A549 (cell line): ENCODE measurements at regions not wholly inside any gene's neighbourhood (a gene's known extent, or its start where the extent isn't known, plus 50 kb on each side); places are given as distances from the start of the nearest gene placed in this dataset.

Experiments
- ATAC-seq, 2 experiments: fragments of 200-7000 bp in 1 of 2; fragments of >200 bp in 1 of 2; cut with Nextera tagmentation in 1 of 2; cut with Tn5 transposase in 1 of 2; 3 replicates each; pipeline versions ENCODE4 v1.8.0 to v1.9.1; 2018 to 2020; ENCODE audit warnings: mild to moderate bottlenecking in 1 of 2, moderate library complexity in 1 of 2
- CTCF ChIA-PET: fragments of 300-600 bp; sonication (Branson Sonifier 250); formaldehyde crosslinking; extraction: SDS; loops from one replicate; lab custom pipeline; 2021; ENCODE audit warnings: antibody characterized with exemption, inconsistent platforms; lab: Yijun Ruan, JAX
- POLR2A ChIA-PET: fragments of 350-600 bp; formaldehyde crosslinking; extraction: SDS; loops from one replicate; lab custom pipeline; 2021; ENCODE audit warnings: antibody characterized with exemption, inconsistent platforms; lab: Yijun Ruan, JAX
- DNase-seq, 2 experiments: peaks; one replicate each; pipeline versions ENCODE4 v3.0.0 to v3.0.0-alpha.2; 2011 to 2016; ENCODE audit warnings: low read depth in 1 of 2, low spot score in 1 of 2
- FAIRE-seq: peaks from 2 replicates; lab custom pipeline; 2011; peaks lifted over from hg19 to GRCh38; lab: Jason Lieb, UNC
- H3K27ac ChIP-seq, 2 experiments: fragments of >200 bp; sonication (Bioruptor Twin); formaldehyde crosslinking; 3 replicates each; pipeline ENCODE4 v1.5.1; 2016 to 2017
- H3K4me1 ChIP-seq: fragments of >200 bp; sonication (Bioruptor Twin); formaldehyde crosslinking; 3 replicates; pipeline ENCODE4 v1.6.1; 2016
- H3K4me2 ChIP-seq: fragments of >200 bp; sonication (Bioruptor Twin); formaldehyde crosslinking; 3 replicates; pipeline ENCODE4 v1.6.1; 2016
- H3K4me3 ChIP-seq: fragments of >200 bp; sonication (Bioruptor Twin); formaldehyde crosslinking; 3 replicates; pipeline ENCODE4 v1.5.1; 2016
- H3K9me3 ChIP-seq: fragments of >200 bp; sonication (Bioruptor Twin); formaldehyde crosslinking; 3 replicates; pipeline ENCODE4 v1.6.1; 2016
- CBX2 ChIP-seq: fragments of 200-600 bp; sonication (generic); IDR thresholded peaks from 2 replicates; pipeline ENCODE4 v1.6.1; 2016; ENCODE audit warnings: low read depth, mild to moderate bottlenecking, borderline replicate concordance
- CHD2 ChIP-seq: fragments of 150-350 bp; IDR thresholded peaks from 2 replicates; pipeline ENCODE4 v1.6.1; 2014; ENCODE audit warnings: low read length; ENCODE audit not compliant: partially characterized antibody
- EP300 ChIP-seq, 2 experiments: fragments of >200 bp; sonication (Bioruptor Twin); formaldehyde crosslinking; IDR thresholded peaks; 2 replicates in 1 of 2; 3 replicates in 1 of 2; pipeline ENCODE4 v1.6.1; 2016 to 2017
- FOSB ChIP-seq: fragments of 250-450 bp; sonication (Bioruptor Pico); IDR thresholded peaks from 2 replicates; pipeline ENCODE4 v1.5.0; 2020; ENCODE audit warnings: mild to moderate bottlenecking, moderate library complexity
- GATA3 ChIP-seq: IDR thresholded peaks from 2 replicates; pipeline ENCODE4 v1.6.1; 2012; ENCODE audit warnings: borderline replicate concordance
- HEYL ChIP-seq: fragments of 250-450 bp; sonication (Bioruptor Pico); IDR thresholded peaks from 2 replicates; pipeline ENCODE4 v1.8.0; 2021; ENCODE audit warnings: mild to moderate bottlenecking, moderate library complexity
- HOXB5 ChIP-seq: fragments of 250-450 bp; sonication (Bioruptor Pico); IDR thresholded peaks from 2 replicates; pipeline ENCODE4 v1.5.0; 2020; ENCODE audit warnings: mild to moderate bottlenecking, moderate library complexity
- MAZ ChIP-seq: fragments of 150-350 bp; IDR thresholded peaks from 2 replicates; pipeline ENCODE4 v1.6.1; 2014; ENCODE audit warnings: antibody characterized with exemption, low read depth, low read length, borderline replicate concordance
- NFE2L2 ChIP-seq: fragments of 150-350 bp; conservative IDR thresholded peaks from 2 replicates; pipeline ENCODE4 v1.6.1; 2014; ENCODE audit warnings: low read length
- NPAS2 ChIP-seq: fragments of 250-450 bp; sonication (Bioruptor Pico); IDR thresholded peaks from 2 replicates; pipeline ENCODE4 v1.8.0; 2022; ENCODE audit warnings: mild to moderate bottlenecking, moderate library complexity, borderline replicate concordance
- NR3C1 ChIP-seq: fragments of >200 bp; sonication (Bioruptor Twin); formaldehyde crosslinking; IDR thresholded peaks from 3 replicates; pipeline ENCODE4 v1.6.1; 2017
- PHF8 ChIP-seq: fragments of 200-600 bp; sonication (generic); IDR thresholded peaks from 2 replicates; pipeline ENCODE4 v1.6.1; 2016; ENCODE audit warnings: low read depth, mild to moderate bottlenecking, antibody characterized with exemption, moderate library complexity, borderline replicate concordance
- POLR2A ChIP-seq: IDR thresholded peaks from 2 replicates; pipeline ENCODE4 v1.6.1; 2012; ENCODE audit warnings: mild to moderate bottlenecking, low read length
- ZNF302 ChIP-seq: fragments of 250-450 bp; sonication (Bioruptor Pico); IDR thresholded peaks from 2 replicates; pipeline ENCODE4 v1.9.0; 2021; ENCODE audit warnings: inconsistent platforms, mild to moderate bottlenecking, moderate library complexity
- ZSCAN20 ChIP-seq: fragments of 250-450 bp; sonication (Bioruptor Pico); IDR thresholded peaks from 2 replicates; pipeline ENCODE4 v1.8.0; 2022; ENCODE audit warnings: mild to moderate bottlenecking, moderate library complexity
- WGBS: methylation state at CpG from one replicate; pipeline ENCODE4 v1.1.6; 2017; ENCODE audit errors: missing lambda C conversion rate; 5-methylcytosine and 5-hydroxymethylcytosine counted together
- TF ChIP-seq, protein P1 (sequence below): fragments of 150-350 bp; IDR thresholded peaks from 2 replicates; pipeline ENCODE4 v1.6.1; 2014; ENCODE audit warnings: low read depth, mild to moderate bottlenecking, low read length
- TF ChIP-seq, protein P2 (sequence below): fragments of 200-600 bp; sonication (generic); IDR thresholded peaks from 2 replicates; pipeline ENCODE4 v1.6.1; 2016; ENCODE audit warnings: antibody characterized with exemption, mild to moderate bottlenecking, moderate library complexity
- TF ChIP-seq, protein P3 (sequence below): fragments of 450-650 bp; IDR thresholded peaks from 2 replicates; pipeline ENCODE4 v1.6.1; 2014; ENCODE audit warnings: antibody characterized with exemption
- TF ChIP-seq, protein P4 (sequence below): fragments of >200 bp; sonication (Bioruptor Twin); formaldehyde crosslinking; IDR thresholded peaks from 2 replicates; pipeline ENCODE4 v1.6.1; 2016
- TF ChIP-seq, protein P5 (sequence below): IDR thresholded peaks from 2 replicates; pipeline ENCODE4 v1.6.1; 2012
- TF ChIP-seq, protein P6 (sequence below): IDR thresholded peaks from 2 replicates; pipeline ENCODE4 v1.6.1; 2012
- TF ChIP-seq, protein P7 (sequence below): fragments of >200 bp; sonication (Bioruptor Twin); formaldehyde crosslinking; IDR thresholded peaks from 3 replicates; pipeline ENCODE4 v1.6.1; 2016

DNA sequence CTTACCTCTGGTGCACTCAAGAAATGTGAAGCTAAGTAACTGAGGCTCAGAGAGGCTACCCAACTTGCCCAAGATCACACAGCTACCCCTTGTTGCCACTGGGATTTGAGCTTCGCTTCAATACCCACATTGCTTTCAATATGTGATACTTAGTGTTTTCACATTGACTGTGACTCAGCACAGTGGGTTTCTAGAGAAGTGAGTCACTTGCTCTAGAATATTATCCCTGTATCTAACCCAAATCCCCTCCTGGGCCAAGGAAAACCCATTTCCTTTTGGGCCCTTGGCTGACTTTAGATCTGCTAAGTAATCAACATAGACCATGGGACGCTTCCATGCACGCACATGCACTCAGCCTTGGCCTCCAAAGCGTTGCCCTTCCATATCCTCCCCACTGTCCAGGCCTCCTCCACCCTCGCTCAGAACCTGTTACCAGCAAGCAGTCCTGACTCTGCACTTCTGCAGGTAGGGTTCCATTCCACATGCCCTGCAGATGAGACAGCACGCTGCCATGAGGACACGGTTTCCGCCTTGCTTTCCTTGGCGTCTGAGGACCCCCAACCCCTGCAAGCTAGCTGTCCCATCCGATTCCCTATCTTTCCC, 87.7 kb upstream of the CHST15 start:
- CTCF ChIA-PET: interaction anchor here (0.6 kb wide), 1 partner anchor 186 kb away, joined by 3 read pairs; no protein-coding TSS in a partner anchor
- ATAC-seq: no peak
- TF ChIP-seq NFE2L2 (no peak), ZSCAN20 (no peak), ZNF302 (CRISPR knock-in tag) (no peak), CBX2 (no peak), HEYL (CRISPR knock-in tag) (no peak), FOSB (CRISPR knock-in tag) (no peak), PHF8 (no peak), MAZ (no peak), NPAS2 (no peak), HOXB5 (CRISPR knock-in tag) (no peak), EP300 (IDR thresholded peaks at IDR 0.05) (no peak), NR3C1 (no peak), GATA3 (no peak), POLR2A (no peak), CHD2 (no peak)
- TF ChIP-seq, protein P1, sequence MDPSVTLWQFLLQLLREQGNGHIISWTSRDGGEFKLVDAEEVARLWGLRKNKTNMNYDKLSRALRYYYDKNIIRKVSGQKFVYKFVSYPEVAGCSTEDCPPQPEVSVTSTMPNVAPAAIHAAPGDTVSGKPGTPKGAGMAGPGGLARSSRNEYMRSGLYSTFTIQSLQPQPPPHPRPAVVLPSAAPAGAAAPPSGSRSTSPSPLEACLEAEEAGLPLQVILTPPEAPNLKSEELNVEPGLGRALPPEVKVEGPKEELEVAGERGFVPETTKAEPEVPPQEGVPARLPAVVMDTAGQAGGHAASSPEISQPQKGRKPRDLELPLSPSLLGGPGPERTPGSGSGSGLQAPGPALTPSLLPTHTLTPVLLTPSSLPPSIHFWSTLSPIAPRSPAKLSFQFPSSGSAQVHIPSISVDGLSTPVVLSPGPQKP: no peak
- TF ChIP-seq, protein P2, sequence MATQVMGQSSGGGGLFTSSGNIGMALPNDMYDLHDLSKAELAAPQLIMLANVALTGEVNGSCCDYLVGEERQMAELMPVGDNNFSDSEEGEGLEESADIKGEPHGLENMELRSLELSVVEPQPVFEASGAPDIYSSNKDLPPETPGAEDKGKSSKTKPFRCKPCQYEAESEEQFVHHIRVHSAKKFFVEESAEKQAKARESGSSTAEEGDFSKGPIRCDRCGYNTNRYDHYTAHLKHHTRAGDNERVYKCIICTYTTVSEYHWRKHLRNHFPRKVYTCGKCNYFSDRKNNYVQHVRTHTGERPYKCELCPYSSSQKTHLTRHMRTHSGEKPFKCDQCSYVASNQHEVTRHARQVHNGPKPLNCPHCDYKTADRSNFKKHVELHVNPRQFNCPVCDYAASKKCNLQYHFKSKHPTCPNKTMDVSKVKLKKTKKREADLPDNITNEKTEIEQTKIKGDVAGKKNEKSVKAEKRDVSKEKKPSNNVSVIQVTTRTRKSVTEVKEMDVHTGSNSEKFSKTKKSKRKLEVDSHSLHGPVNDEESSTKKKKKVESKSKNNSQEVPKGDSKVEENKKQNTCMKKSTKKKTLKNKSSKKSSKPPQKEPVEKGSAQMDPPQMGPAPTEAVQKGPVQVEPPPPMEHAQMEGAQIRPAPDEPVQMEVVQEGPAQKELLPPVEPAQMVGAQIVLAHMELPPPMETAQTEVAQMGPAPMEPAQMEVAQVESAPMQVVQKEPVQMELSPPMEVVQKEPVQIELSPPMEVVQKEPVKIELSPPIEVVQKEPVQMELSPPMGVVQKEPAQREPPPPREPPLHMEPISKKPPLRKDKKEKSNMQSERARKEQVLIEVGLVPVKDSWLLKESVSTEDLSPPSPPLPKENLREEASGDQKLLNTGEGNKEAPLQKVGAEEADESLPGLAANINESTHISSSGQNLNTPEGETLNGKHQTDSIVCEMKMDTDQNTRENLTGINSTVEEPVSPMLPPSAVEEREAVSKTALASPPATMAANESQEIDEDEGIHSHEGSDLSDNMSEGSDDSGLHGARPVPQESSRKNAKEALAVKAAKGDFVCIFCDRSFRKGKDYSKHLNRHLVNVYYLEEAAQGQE: no peak
- TF ChIP-seq, protein P3, sequence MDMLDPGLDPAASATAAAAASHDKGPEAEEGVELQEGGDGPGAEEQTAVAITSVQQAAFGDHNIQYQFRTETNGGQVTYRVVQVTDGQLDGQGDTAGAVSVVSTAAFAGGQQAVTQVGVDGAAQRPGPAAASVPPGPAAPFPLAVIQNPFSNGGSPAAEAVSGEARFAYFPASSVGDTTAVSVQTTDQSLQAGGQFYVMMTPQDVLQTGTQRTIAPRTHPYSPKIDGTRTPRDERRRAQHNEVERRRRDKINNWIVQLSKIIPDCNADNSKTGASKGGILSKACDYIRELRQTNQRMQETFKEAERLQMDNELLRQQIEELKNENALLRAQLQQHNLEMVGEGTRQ: no peak
- TF ChIP-seq, protein P4, sequence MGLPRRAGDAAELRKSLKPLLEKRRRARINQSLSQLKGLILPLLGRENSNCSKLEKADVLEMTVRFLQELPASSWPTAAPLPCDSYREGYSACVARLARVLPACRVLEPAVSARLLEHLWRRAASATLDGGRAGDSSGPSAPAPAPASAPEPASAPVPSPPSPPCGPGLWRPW: no peak
- TF ChIP-seq, protein P5, sequence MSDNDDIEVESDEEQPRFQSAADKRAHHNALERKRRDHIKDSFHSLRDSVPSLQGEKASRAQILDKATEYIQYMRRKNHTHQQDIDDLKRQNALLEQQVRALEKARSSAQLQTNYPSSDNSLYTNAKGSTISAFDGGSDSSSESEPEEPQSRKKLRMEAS: no peak
- TF ChIP-seq, all 56 proteins: peak for 0
- FAIRE-seq (no peak), DNase-seq (no peak)
- Histone ChIP-seq H3K27ac (no peak overlapping the region), H3K4me1 (no peaks in the 10 kb centered on the region), H3K4me3 (no peak overlapping the region), H3K9me3 (no peaks in the 10 kb centered on the region), H3K4me2 (no peak overlapping the region)
- WGBS: 87% methylated on average over 10 of the region's 10 CpGs
- POLR2A ChIA-PET: no interaction called here

DNA sequence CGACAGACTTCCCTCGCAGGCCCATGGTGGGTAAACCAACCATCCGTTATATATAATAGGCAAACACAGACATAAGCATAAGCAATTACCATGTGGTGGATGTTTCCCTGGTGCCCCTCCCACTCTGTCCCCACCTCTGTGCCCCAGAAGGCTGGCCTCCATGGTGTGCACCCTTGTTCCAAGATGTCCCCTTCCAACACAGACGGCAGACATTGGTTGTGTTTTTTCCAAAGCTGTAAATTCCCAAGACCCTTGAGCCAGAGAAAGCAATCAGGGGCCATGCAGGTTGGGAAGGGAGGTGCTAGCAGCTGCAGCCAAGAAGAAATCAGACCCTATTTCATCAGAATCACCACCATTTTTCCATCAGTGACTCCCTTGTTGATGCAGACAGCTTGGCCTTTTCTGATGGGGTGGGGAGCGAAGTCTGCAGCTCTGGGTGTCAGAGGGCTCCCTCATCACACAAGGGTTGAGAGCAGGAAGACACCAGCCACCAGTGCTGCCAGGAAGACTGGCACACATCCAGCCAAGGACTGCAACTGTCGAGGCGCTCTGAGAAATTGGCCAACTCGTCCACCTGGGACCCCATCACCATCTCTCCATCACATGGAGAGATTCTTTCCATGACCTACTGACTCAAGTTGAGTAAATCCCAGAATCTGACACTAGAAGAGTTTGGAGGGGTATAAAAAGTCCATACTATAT, 86.8 kb upstream of the CHST15 start:
- Histone ChIP-seq H3K9me3 (no peaks in the 10 kb centered on the region), H3K4me2 (no peak overlapping the region), H3K4me1 (no peaks in the 10 kb centered on the region), H3K27ac (no peak overlapping the region), H3K4me3 (no peak overlapping the region)
- POLR2A ChIA-PET: no interaction called here
- 71% methylated on average over 8 of the region's 8 CpGs for WGBS
- FAIRE-seq (no peak), ATAC-seq (no peak), DNase-seq (no peak)
- TF ChIP-seq, protein P6, sequence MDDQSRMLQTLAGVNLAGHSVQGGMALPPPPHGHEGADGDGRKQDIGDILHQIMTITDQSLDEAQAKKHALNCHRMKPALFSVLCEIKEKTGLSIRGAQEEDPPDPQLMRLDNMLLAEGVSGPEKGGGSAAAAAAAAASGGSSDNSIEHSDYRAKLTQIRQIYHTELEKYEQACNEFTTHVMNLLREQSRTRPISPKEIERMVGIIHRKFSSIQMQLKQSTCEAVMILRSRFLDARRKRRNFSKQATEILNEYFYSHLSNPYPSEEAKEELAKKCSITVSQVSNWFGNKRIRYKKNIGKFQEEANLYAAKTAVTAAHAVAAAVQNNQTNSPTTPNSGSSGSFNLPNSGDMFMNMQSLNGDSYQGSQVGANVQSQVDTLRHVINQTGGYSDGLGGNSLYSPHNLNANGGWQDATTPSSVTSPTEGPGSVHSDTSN: no peak
- TF ChIP-seq NPAS2: no peak
- TF ChIP-seq, protein P7, sequence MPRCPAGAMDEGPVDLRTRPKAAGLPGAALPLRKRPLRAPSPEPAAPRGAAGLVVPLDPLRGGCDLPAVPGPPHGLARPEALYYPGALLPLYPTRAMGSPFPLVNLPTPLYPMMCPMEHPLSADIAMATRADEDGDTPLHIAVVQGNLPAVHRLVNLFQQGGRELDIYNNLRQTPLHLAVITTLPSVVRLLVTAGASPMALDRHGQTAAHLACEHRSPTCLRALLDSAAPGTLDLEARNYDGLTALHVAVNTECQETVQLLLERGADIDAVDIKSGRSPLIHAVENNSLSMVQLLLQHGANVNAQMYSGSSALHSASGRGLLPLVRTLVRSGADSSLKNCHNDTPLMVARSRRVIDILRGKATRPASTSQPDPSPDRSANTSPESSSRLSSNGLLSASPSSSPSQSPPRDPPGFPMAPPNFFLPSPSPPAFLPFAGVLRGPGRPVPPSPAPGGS: no peak
- TF ChIP-seq CHD2: no peak
- CTCF ChIA-PET: no interaction called here
